NCI-H69 (cell line): ENCODE measurements at regions not wholly inside any gene's neighbourhood (a gene's known extent, or its start where the extent isn't known, plus 50 kb on each side); places are given as distances from the start of the nearest gene placed in this dataset.
"Not testable (repeated sequence)": the region's sequence is repeated elsewhere in the genome, so short reads cannot be mapped to it uniquely, and the experiment has no call there.

Experiments
- DNase-seq: peaks from one replicate; lab custom pipeline; 2025; lab: John Stamatoyannopoulos, UW

GRCh38 chr6:153563001-153563400 is 431.9 kb upstream of the RGS17 start:
- DNase-seq, result no peak

GRCh38 chr6:153553627-153554026 is 422.5 kb upstream of the RGS17 start:
- DNase-seq, result peak; percentile 90

GRCh38 chr6:153539602-153540001 is 408.5 kb upstream of the RGS17 start:
- no peak for DNase-seq

GRCh38 chr6:153538491-153538890 is 407.4 kb upstream of the RGS17 start:
- no peak for DNase-seq

GRCh38 chr6:153537422-153537821 is 406.3 kb upstream of the RGS17 start:
- no peak for DNase-seq

- no peak for DNase-seq
These were observed 395.4 kb upstream of the RGS17 start for GRCh38 chr6:153526479-153526878.

- DNase-seq, result no peak
These were observed 394.9 kb upstream of the RGS17 start for GRCh38 chr6:153525998-153526397.

GRCh38 chr6:153523390-153523789 is 392.3 kb upstream of the RGS17 start:
- no peak for DNase-seq

- DNase-seq, result peak; percentile 52
These were observed 380.9 kb upstream of the RGS17 start for GRCh38 chr6:153511896-153512496.

- DNase-seq, result peak; percentile 95
These were observed 372.7 kb upstream of the RGS17 start for GRCh38 chr6:153503810-153504209.

- no peak for DNase-seq
These were observed 362.4 kb upstream of the RGS17 start for GRCh38 chr6:153493501-153493900.

- DNase-seq, result no peak
These were observed 358.4 kb upstream of the RGS17 start for GRCh38 chr6:153489479-153489878.

GRCh38 chr6:153488267-153488666 is 357.2 kb upstream of the RGS17 start:
- DNase-seq, result no peak

- peak; percentile 6 for DNase-seq
These were observed 354.0 kb upstream of the RGS17 start for GRCh38 chr6:153485072-153485471.

- no peak for DNase-seq
These were observed 353.0 kb upstream of the RGS17 start for GRCh38 chr6:153484056-153484455.

- DNase-seq, result no peak
These were observed 345.2 kb upstream of the RGS17 start for GRCh38 chr6:153476243-153476642.

- DNase-seq, result no peak
These were observed 334.0 kb upstream of the RGS17 start for GRCh38 chr6:153465050-153465449.

GRCh38 chr6:153449279-153449678 is 318.2 kb upstream of the RGS17 start:
- DNase-seq, result no peak

- DNase-seq, result not testable (repeated sequence)
These were observed 311.7 kb upstream of the RGS17 start for GRCh38 chr6:153442749-153443148.

GRCh38 chr6:153442096-153442495 is 311.0 kb upstream of the RGS17 start:
- DNase-seq, result no peak

- no peak for DNase-seq
These were observed 306.1 kb upstream of the RGS17 start for GRCh38 chr6:153437193-153437592.

- DNase-seq, result no peak
These were observed 305.3 kb upstream of the RGS17 start for GRCh38 chr6:153436351-153436750.

- DNase-seq, result no peak
These were observed 304.7 kb upstream of the RGS17 start for GRCh38 chr6:153435787-153436186.

GRCh38 chr6:153425536-153425935 is 294.5 kb upstream of the RGS17 start:
- DNase-seq, result no peak
